RPMI8226 (cell line): ENCODE measurements at regions not wholly inside any gene's neighbourhood (a gene's known extent, or its start where the extent isn't known, plus 50 kb on each side); places are given as distances from the start of the nearest gene placed in this dataset.
"Not testable (repeated sequence)": the region's sequence is repeated elsewhere in the genome, so short reads cannot be mapped to it uniquely, and the experiment has no call there.

Source experiments
- DNase-seq: peaks from one replicate; pipeline ENCODE4 v3.0.0-alpha.2; 2015

- no peak for DNase-seq
Observed at GRCh38 chr9:15032860-15033259, 122.6 kb upstream of the FREM1 start.

- no peak for DNase-seq
Observed at GRCh38 chr9:15021146-15021545, 110.9 kb upstream of the FREM1 start.

GRCh38 chr9:15018096-15018637, 107.9 kb upstream of the FREM1 start:
- no peak for DNase-seq

- no peak for DNase-seq
Observed at GRCh38 chr9:15010581-15010980, 100.4 kb upstream of the FREM1 start.

GRCh38 chr9:15007698-15008097, 97.5 kb upstream of the FREM1 start:
- DNase-seq: no peak

- DNase-seq: no peak
Observed at GRCh38 chr9:14994738-14995137, 84.5 kb upstream of the FREM1 start.

GRCh38 chr9:14993901-14994554, 83.8 kb upstream of the FREM1 start:
- no peak for DNase-seq

GRCh38 chr9:14993061-14993800, 83.0 kb upstream of the FREM1 start:
- peak; percentile 14 for DNase-seq

- DNase-seq: no peak
Observed at GRCh38 chr9:14992516-14992915, 82.3 kb upstream of the FREM1 start.

GRCh38 chr9:14992081-14992480, 81.9 kb upstream of the FREM1 start:
- DNase-seq: peak; percentile 57

- DNase-seq: not testable (repeated sequence)
Observed at GRCh38 chr9:14990647-14991046, 80.4 kb upstream of the FREM1 start.

GRCh38 chr9:14989811-14990210, 79.6 kb upstream of the FREM1 start:
- DNase-seq: no peak

GRCh38 chr9:14989336-14989735, 79.1 kb upstream of the FREM1 start:
- not testable (repeated sequence) for DNase-seq

- DNase-seq: no peak
Observed at GRCh38 chr9:14987858-14988257, 77.6 kb upstream of the FREM1 start.

- DNase-seq: no peak
Observed at GRCh38 chr9:14985419-14985818, 75.2 kb upstream of the FREM1 start.

GRCh38 chr9:14983599-14983998, 73.4 kb upstream of the FREM1 start:
- DNase-seq: no peak

- DNase-seq: no peak
Observed at GRCh38 chr9:14981291-14981950, 71.2 kb upstream of the FREM1 start.

- DNase-seq: no peak
Observed at GRCh38 chr9:14978022-14979000, 68.1 kb upstream of the FREM1 start.

- DNase-seq: no peak
Observed at GRCh38 chr9:14967450-14968321, 57.5 kb upstream of the FREM1 start.

GRCh38 chr9:14962193-14962882, 52.1 kb upstream of the FREM1 start:
- peak; percentile 6 for DNase-seq
